Left lung (tissue), 4 donors: ENCODE measurements at regions not wholly inside any gene's neighbourhood (a gene's known extent, or its start where the extent isn't known, plus 50 kb on each side); places are given as distances from the start of the nearest gene placed in this dataset.
A peak's percentile ranks its signal among the peaks of the same experiment; 100 is the strongest.

Source experiments
- ATAC-seq: fragments of 200-7000 bp; cut with Tn5 transposase; one replicate; pipeline ENCODE4 v1.9.1; 2020; ENCODE audit warnings: moderate library complexity
- DNase-seq, 4 donors: peaks; one replicate each; pipeline ENCODE4 v3.0.0-alpha.2; 2013 to 2020
- H3K27ac ChIP-seq, 2 donors: fragments of 200-600 bp; sonication (generic) in 1 of 2; one replicate each; pipeline versions ENCODE4 v1.5.0 to v1.8.0; 2020 to 2021
- H3K27me3 ChIP-seq, 2 donors: fragments of 200-600 bp; sonication (generic) in 1 of 2; one replicate each; pipeline versions ENCODE4 v1.5.0 to v1.8.0; 2020 to 2021
- H3K36me3 ChIP-seq, 2 donors: fragments of 200-600 bp; sonication (generic) in 1 of 2; one replicate each; pipeline versions ENCODE4 v1.5.0 to v1.8.0; 2020 to 2021
- H3K4me1 ChIP-seq, 2 donors: fragments of 200-600 bp; one replicate each; pipeline ENCODE4 v1.8.0; 2021
- H3K4me3 ChIP-seq, 2 donors: fragments of 200-600 bp; sonication (generic) in 1 of 2; one replicate each; pipeline versions ENCODE4 v1.5.0 to v1.8.0; 2020 to 2021; ENCODE audit warnings: mild to moderate bottlenecking in 1 of 2
- H3K9me3 ChIP-seq, 2 donors: fragments of 200-600 bp; sonication (generic) in 1 of 2; one replicate each; pipeline versions ENCODE4 v1.5.0 to v1.8.0; 2020 to 2021
- CTCF ChIP-seq, 2 donors: fragments of 200-600 bp; sonication (generic) in 1 of 2; IDR thresholded peaks; one replicate each; pipeline versions ENCODE4 v1.5.0 to v1.8.0; 2021; ENCODE audit warnings: antibody characterized with exemption in 2 of 2
- intact Hi-C, 2 donors: fragments of 100-400 bp; cut with DNase I; formaldehyde crosslinking; loops; one replicate each; pipeline versions ENCODE4 v1.11.2 to v1.14.2; 2022
- donor health status: DM: no; HTN: yes; CAD: no.
- donor health status: DM: no; HTN: no; CAD: no.

GRCh38 chr4:28117084-28117682 is 1256.5 kb downstream of the STIM2 start:
- peaks cover 0 to 18% of the 10 kb centered on the region in 2 donors for H3K9me3 ChIP-seq
- no peaks in the 10 kb centered on the region for H3K36me3 ChIP-seq
- H3K4me3 ChIP-seq: no peak overlapping the region
- ATAC-seq (no peak), DNase-seq (peak in 1 of 4 donors; percentile 72)
- TF ChIP-seq CTCF (IDR thresholded peaks at IDR 0.05): no peak
- H3K27ac ChIP-seq: no peak overlapping the region
- intact Hi-C loops: no loop called here
- no peaks in the 10 kb centered on the region for H3K27me3 ChIP-seq
- H3K4me1 ChIP-seq: no peaks in the 10 kb centered on the region

GRCh38 chr4:28146191-28146590 is 1285.5 kb downstream of the STIM2 start:
- Histone ChIP-seq H3K4me1 (no peaks in the 10 kb centered on the region), H3K9me3 (no peaks in the 10 kb centered on the region), H3K36me3 (no peaks in the 10 kb centered on the region), H3K27ac (no peak overlapping the region), H3K27me3 (no peaks in the 10 kb centered on the region), H3K4me3 (no peak overlapping the region)
- TF ChIP-seq CTCF (IDR thresholded peaks at IDR 0.05): no peak
- DNase-seq (no peak), ATAC-seq (no peak)
- intact Hi-C loops: no loop called here

GRCh38 chr4:28148221-28148620 is 1287.6 kb downstream of the STIM2 start:
- Histone ChIP-seq H3K27me3 (no peaks in the 10 kb centered on the region), H3K4me3 (no peak overlapping the region), H3K36me3 (no peaks in the 10 kb centered on the region), H3K9me3 (no peaks in the 10 kb centered on the region), H3K4me1 (no peaks in the 10 kb centered on the region), H3K27ac (no peak overlapping the region)
- TF ChIP-seq CTCF (IDR thresholded peaks at IDR 0.05): no peak
- ATAC-seq (no peak), DNase-seq (no peak)
- intact Hi-C loops: no loop called here

DNA sequence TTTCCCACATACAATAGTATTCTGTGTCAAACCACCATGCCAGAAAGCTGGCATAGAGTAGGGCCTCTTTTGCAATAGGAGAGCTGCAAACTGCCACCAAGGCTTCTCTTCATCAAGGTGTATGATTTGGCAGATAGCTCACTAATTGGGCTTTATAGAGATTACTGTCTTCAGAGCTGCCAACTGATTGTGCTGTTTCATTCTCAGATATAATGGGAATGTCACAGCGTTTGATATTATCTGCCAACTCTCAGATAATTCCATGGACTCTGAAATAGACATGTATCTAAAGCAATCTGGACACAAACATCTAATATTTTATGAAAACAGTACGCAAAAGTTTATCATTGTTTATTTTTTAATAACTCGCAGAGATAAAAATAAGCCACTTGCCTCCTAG is 1289.1 kb downstream of the STIM2 start:
- ATAC-seq (no peak), DNase-seq (no peak)
- no peak overlapping the region for H3K27ac ChIP-seq
- TF ChIP-seq CTCF (IDR thresholded peaks at IDR 0.05): no peak
- H3K27me3 ChIP-seq: no peaks in the 10 kb centered on the region
- no peaks in the 10 kb centered on the region for H3K9me3 ChIP-seq
- H3K4me3 ChIP-seq: no peak overlapping the region
- no peaks in the 10 kb centered on the region for H3K4me1 ChIP-seq
- H3K36me3 ChIP-seq: no peaks in the 10 kb centered on the region
- intact Hi-C loops: no loop called here

- DNase-seq (no peak), ATAC-seq (no peak)
- intact Hi-C loops: no loop called here
- no peaks in the 10 kb centered on the region for H3K36me3 ChIP-seq
- H3K9me3 ChIP-seq: no peaks in the 10 kb centered on the region
- H3K27me3 ChIP-seq: no peaks in the 10 kb centered on the region
- no peaks in the 10 kb centered on the region for H3K4me1 ChIP-seq
- no peak overlapping the region for H3K27ac ChIP-seq
- H3K4me3 ChIP-seq: no peak overlapping the region
- TF ChIP-seq CTCF (IDR thresholded peaks at IDR 0.05): no peak
Measured at GRCh38 chr4:28151314-28151713, 1290.7 kb downstream of the STIM2 start.
